ENCODE measurements at regions not wholly inside any gene's neighbourhood (a gene's known extent, or its start where the extent isn't known, plus 50 kb on each side); places are given as distances from the start of the nearest gene placed in this dataset.
"Not testable (repeated sequence)": the region's sequence is repeated elsewhere in the genome, so short reads cannot be mapped to it uniquely, and the experiment has no call there.

GRCh38 chrX:3785822-3786221, 72.4 kb upstream of the PRKX start:
- not testable (repeated sequence) for TF ChIP-seq CTCF (conservative IDR thresholded peaks at IDR 0.05; ENCODE audit: low read length); EZH2phosphoT487 (IDR thresholded peaks at IDR 0.05; ENCODE audit: borderline replicate concordance)

All from Loucy (cell line).